Vagina (tissue), 2 donors: ENCODE measurements at regions not wholly inside any gene's neighbourhood (a gene's known extent, or its start where the extent isn't known, plus 50 kb on each side); places are given as distances from the start of the nearest gene placed in this dataset.

Experiments
- POLR2A ChIP-seq, 2 donors: fragments of 450-650 bp; IDR thresholded peaks; one replicate each; pipeline ENCODE4 v1.6.1; 2017; ENCODE audit warnings: antibody characterized with exemption in 2 of 2, mild to moderate bottlenecking in 2 of 2, moderate library complexity in 2 of 2
- TF ChIP-seq, protein P1 (sequence below), 3 experiments: fragments of 450-650 bp in 2 of 3; fragments of 200-600 bp in 1 of 3; sonication (generic) in 1 of 3; IDR thresholded peaks; one replicate each; pipeline ENCODE4 v1.5.1; 2017 to 2019; ENCODE audit warnings: antibody characterized with exemption in 3 of 3, mild to moderate bottlenecking in 2 of 3, moderate library complexity in 2 of 3

DNA sequence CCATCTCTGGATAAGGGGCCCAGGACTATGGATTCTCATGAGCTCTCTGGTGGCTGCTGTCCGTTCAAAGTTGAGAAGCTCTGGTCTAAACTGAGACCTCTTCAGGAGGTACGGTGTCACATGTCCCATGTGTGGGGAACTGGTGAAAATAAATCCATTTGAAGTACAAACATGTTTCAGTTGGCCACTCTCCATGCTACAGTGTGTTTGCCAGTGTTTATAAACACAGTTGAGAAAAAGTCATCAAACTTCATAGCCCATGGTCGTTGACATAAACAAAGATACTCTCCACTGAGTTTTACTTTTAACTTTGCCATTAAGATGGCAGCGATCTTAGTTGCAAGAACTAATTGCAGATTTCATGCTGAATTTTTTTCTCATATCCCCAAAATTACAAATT is 72.8 kb downstream of the PSMG1 start:
- TF ChIP-seq, protein P1, sequence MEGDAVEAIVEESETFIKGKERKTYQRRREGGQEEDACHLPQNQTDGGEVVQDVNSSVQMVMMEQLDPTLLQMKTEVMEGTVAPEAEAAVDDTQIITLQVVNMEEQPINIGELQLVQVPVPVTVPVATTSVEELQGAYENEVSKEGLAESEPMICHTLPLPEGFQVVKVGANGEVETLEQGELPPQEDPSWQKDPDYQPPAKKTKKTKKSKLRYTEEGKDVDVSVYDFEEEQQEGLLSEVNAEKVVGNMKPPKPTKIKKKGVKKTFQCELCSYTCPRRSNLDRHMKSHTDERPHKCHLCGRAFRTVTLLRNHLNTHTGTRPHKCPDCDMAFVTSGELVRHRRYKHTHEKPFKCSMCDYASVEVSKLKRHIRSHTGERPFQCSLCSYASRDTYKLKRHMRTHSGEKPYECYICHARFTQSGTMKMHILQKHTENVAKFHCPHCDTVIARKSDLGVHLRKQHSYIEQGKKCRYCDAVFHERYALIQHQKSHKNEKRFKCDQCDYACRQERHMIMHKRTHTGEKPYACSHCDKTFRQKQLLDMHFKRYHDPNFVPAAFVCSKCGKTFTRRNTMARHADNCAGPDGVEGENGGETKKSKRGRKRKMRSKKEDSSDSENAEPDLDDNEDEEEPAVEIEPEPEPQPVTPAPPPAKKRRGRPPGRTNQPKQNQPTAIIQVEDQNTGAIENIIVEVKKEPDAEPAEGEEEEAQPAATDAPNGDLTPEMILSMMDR (IDR thresholded peaks at IDR 0.05) = no peak
- no peak for TF ChIP-seq POLR2A (IDR thresholded peaks at IDR 0.05)
